BE2C (cell line): ENCODE measurements at regions not wholly inside any gene's neighbourhood (a gene's known extent, or its start where the extent isn't known, plus 50 kb on each side); places are given as distances from the start of the nearest gene placed in this dataset.

Source experiments
- DNase-seq: peaks from one replicate; pipeline ENCODE4 v3.0.0-alpha.2; 2020
- H3K27me3 ChIP-seq: fragments of 250-450 bp; sonication (Bioruptor Pico); 2 replicates; pipeline ENCODE4 v1.5.1; 2020; ENCODE audit warnings: mild to moderate bottlenecking
- H3K36me3 ChIP-seq: fragments of 250-450 bp; sonication (Bioruptor Pico); 2 replicates; pipeline ENCODE4 v1.5.1; 2020; ENCODE audit warnings: mild to moderate bottlenecking
- H3K4me1 ChIP-seq: fragments of 250-450 bp; sonication (Bioruptor Pico); 2 replicates; pipeline ENCODE4 v1.5.1; 2020
- H3K4me3 ChIP-seq: 2 replicates; pipeline ENCODE4 v1.5.1; 2011; ENCODE audit warnings: low read depth, low read length
- H3K9me3 ChIP-seq: fragments of 250-450 bp; sonication (Bioruptor Pico); 2 replicates; pipeline ENCODE4 v1.5.1; 2020
- TF ChIP-seq, protein P1 (sequence below): IDR thresholded peaks from 2 replicates; pipeline ENCODE4 v1.5.1; 2012; ENCODE audit warnings: mild to moderate bottlenecking, low read depth, low read length

GRCh38 chr3:44076221-44076829 is 165.4 kb upstream of the TOPAZ1 start:
- Histone ChIP-seq H3K27me3 (no peaks in the 10 kb centered on the region), H3K9me3 (no peaks in the 10 kb centered on the region), H3K4me3 (no peak overlapping the region), H3K4me1 (no peaks in the 10 kb centered on the region), H3K36me3 (no peaks in the 10 kb centered on the region)
- DNase-seq: peak; percentile 13
- TF ChIP-seq, protein P1, sequence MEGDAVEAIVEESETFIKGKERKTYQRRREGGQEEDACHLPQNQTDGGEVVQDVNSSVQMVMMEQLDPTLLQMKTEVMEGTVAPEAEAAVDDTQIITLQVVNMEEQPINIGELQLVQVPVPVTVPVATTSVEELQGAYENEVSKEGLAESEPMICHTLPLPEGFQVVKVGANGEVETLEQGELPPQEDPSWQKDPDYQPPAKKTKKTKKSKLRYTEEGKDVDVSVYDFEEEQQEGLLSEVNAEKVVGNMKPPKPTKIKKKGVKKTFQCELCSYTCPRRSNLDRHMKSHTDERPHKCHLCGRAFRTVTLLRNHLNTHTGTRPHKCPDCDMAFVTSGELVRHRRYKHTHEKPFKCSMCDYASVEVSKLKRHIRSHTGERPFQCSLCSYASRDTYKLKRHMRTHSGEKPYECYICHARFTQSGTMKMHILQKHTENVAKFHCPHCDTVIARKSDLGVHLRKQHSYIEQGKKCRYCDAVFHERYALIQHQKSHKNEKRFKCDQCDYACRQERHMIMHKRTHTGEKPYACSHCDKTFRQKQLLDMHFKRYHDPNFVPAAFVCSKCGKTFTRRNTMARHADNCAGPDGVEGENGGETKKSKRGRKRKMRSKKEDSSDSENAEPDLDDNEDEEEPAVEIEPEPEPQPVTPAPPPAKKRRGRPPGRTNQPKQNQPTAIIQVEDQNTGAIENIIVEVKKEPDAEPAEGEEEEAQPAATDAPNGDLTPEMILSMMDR: no peak

- no peaks in the 10 kb centered on the region for H3K36me3 ChIP-seq
- no peak for DNase-seq
- no peaks in the 10 kb centered on the region for H3K9me3 ChIP-seq
- H3K4me3 ChIP-seq: no peak overlapping the region
- no peaks in the 10 kb centered on the region for H3K4me1 ChIP-seq
- no peaks in the 10 kb centered on the region for H3K27me3 ChIP-seq
- TF ChIP-seq, protein P1: peak; percentile 15; the same call in 1 of the 2 replicates
Measured at GRCh38 chr3:44077267-44077666, 164.4 kb upstream of the TOPAZ1 start.

- H3K4me3 ChIP-seq: no peak overlapping the region
- TF ChIP-seq, protein P1: no peak
Measured at GRCh38 chr3:44078863-44079262, 162.8 kb upstream of the TOPAZ1 start.

DNA sequence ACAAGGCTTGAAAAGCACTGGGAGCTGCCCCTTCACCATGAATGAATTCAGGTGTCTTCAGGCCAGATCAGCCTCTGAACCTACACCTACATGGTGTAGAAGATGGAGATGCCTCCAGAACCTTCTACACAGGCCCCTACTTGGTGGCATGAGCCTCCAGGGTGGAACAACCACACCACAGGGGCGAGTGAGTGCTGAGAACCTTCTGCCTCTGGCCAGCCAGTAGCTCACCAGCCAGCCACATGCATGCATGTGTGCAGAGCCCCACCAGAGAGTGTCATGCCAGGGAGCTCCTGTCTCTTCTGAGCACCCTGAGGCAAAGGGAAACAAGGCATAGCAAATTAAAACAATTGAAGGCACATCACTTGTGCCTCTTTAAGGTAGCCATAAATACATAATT is 161.8 kb upstream of the TOPAZ1 start:
- TF ChIP-seq, protein P1: no peak
- no peaks in the 10 kb centered on the region for H3K36me3 ChIP-seq
- no peaks in the 10 kb centered on the region for H3K9me3 ChIP-seq
- H3K4me3 ChIP-seq: no peak overlapping the region
- no peak for DNase-seq
- no peaks in the 10 kb centered on the region for H3K4me1 ChIP-seq
- H3K27me3 ChIP-seq: no peaks in the 10 kb centered on the region

More at GRCh38 chr3:44078863-44079262, 162.8 kb upstream of the TOPAZ1 start:
- Histone ChIP-seq H3K27me3 (no peaks in the 10 kb centered on the region), H3K4me1 (no peaks in the 10 kb centered on the region), H3K36me3 (no peaks in the 10 kb centered on the region), H3K9me3 (no peaks in the 10 kb centered on the region)
- no peak for DNase-seq

DNA sequence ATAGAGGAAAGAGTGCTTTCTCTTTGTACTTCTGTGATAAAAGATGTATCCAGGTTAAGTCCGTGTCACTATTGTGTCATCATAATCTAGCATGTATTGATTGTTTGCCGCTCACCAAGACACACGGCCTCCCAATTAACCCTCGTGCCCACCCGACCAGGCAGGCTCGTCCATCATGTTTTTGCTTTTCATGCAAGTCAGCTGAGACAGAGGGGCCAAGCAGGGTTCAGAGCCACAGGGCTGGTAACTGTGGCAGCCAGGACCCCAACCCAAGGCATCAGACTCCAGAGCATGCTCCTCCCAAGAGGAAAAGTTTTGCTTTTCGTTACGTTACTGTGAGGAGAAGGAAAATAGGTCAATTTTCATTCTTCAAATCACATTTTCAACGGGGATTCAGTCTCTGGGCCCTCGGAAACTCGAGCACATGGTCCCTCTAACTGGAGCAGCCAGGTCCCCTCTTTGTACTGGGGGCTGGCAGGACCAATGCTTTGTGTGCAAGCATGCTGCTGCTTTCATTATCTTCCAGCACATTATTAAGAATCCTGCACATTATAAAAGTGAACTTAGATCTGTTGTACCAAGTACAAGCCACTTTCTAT is 161.1 kb upstream of the TOPAZ1 start:
- Histone ChIP-seq H3K4me3 (no peak overlapping the region), H3K27me3 (no peaks in the 10 kb centered on the region), H3K9me3 (no peaks in the 10 kb centered on the region), H3K36me3 (no peaks in the 10 kb centered on the region), H3K4me1 (no peaks in the 10 kb centered on the region)
- TF ChIP-seq, protein P1: no peak
- no peak for DNase-seq

- Histone ChIP-seq H3K36me3 (no peaks in the 10 kb centered on the region), H3K9me3 (no peaks in the 10 kb centered on the region), H3K4me3 (no peak overlapping the region), H3K4me1 (no peaks in the 10 kb centered on the region), H3K27me3 (no peaks in the 10 kb centered on the region)
- TF ChIP-seq, protein P1: no peak
- DNase-seq: no peak
Measured at GRCh38 chr3:44090036-44090435, 151.7 kb upstream of the TOPAZ1 start.
